K562 (cell line): ENCODE measurements at regions not wholly inside any gene's neighbourhood (a gene's known extent, or its start where the extent isn't known, plus 50 kb on each side); places are given as distances from the start of the nearest gene placed in this dataset.

Experiments used
- ATAC-seq: fragments of 200-7000 bp; cut with Tn5 transposase; 3 replicates; pipeline ENCODE4 v1.9.1; 2020; ENCODE audit warnings: moderate library complexity
- BruUV-seq: library from RNA; stranded (reverse); fragments of 400-500 nt; replicated peaks from 2 replicates; lab custom pipeline; 2021; lab: Mats Ljungman, UMichigan
- CTCF ChIA-PET: fragments of 300-600 bp; formaldehyde crosslinking; extraction: SDS; loops from one replicate; lab custom pipeline; 2021; ENCODE audit warnings: low intra/inter-chr PET ratio; lab: Yijun Ruan, JAX
- POLR2A ChIA-PET: fragments of 300-600, 350-650 bp; sonication (Branson Sonifier 250); formaldehyde crosslinking; extraction: SDS; loops from one replicate; lab custom pipeline; 2021; ENCODE audit warnings: antibody characterized with exemption, inconsistent platforms; lab: Yijun Ruan, JAX
- DNase-seq, 4 experiments: peaks; one replicate each; pipeline versions ENCODE4 v3.0.0 to v3.0.0-alpha.2; 2011 to 2018; ENCODE audit warnings: low spot score in 3 of 4, mixed read lengths in 3 of 4; ENCODE audit errors: extremely low read depth in 1 of 4
- FAIRE-seq: peaks from 2 replicates; lab custom pipeline; 2011; peaks lifted over from hg19 to GRCh38; lab: Jason Lieb, UNC
- H2AFZ ChIP-seq: 2 replicates; pipeline ENCODE4 v1.6.0; 2011; ENCODE audit warnings: low read depth, low read length, control low read depth, inconsistent platforms
- H3K27ac ChIP-seq: fragments of 200-600 bp; 3 replicates; pipeline ENCODE4 v1.8.0; 2011; ENCODE audit warnings: low read depth, mild to moderate bottlenecking, control low read depth, inconsistent platforms, low read length, moderate library complexity, mixed read lengths; ENCODE audit errors: extremely low read depth
- H3K27me3 ChIP-seq, 2 experiments: fragments of 300-600 bp in 1 of 2; 2 replicates in 1 of 2; 3 replicates in 1 of 2; pipeline versions ENCODE4 v1.6.0 to v1.8.0; 2011; ENCODE audit warnings: inconsistent platforms in 2 of 2, low read length in 2 of 2, mild to moderate bottlenecking in 1 of 2, mixed read lengths in 1 of 2, moderate library complexity in 1 of 2; ENCODE audit not compliant: control insufficient read depth in 2 of 2, insufficient read depth in 2 of 2
- H3K36me3 ChIP-seq: fragments of 300-600 bp; 3 replicates; pipeline ENCODE4 v1.8.0; 2011; ENCODE audit warnings: mild to moderate bottlenecking, low read length, inconsistent platforms; ENCODE audit not compliant: control insufficient read depth, insufficient read depth
- H3K4me1 ChIP-seq, 2 experiments: fragments of 200-600 bp in 1 of 2; replicated peaks in 1 of 2; 2 replicates in 1 of 2; 3 replicates in 1 of 2; pipeline versions ENCODE4 v1.5.1 to v1.8.0; 2011; ENCODE audit warnings: inconsistent platforms in 2 of 2, low read length in 2 of 2, mild to moderate bottlenecking in 1 of 2, mixed read lengths in 1 of 2, moderate library complexity in 1 of 2; ENCODE audit not compliant: control insufficient read depth in 2 of 2, insufficient read depth in 2 of 2
- H3K4me2 ChIP-seq: 2 replicates; pipeline ENCODE4 v1.6.1; 2011; ENCODE audit warnings: low read length, control low read depth, inconsistent platforms, mixed read lengths; ENCODE audit not compliant: insufficient read depth
- H3K4me3 ChIP-seq: fragments of 200-600 bp; sonication (generic), shearing (Covaris generic); 2 replicates; pipeline ENCODE4 v1.5.1; 2016; ENCODE audit warnings: control low read depth, inconsistent platforms
- H3K79me2 ChIP-seq: fragments of 200-600 bp; 3 replicates; pipeline ENCODE4 v1.8.0; 2011; ENCODE audit warnings: low read length, inconsistent platforms; ENCODE audit not compliant: control insufficient read depth, insufficient read depth
- H3K9ac ChIP-seq, 2 experiments: 2 replicates each; pipeline versions ENCODE4 v1.6.0 to v1.6.1; 2011; ENCODE audit warnings: low read depth in 2 of 2, low read length in 2 of 2, control low read depth in 1 of 2, inconsistent platforms in 1 of 2, mild to moderate bottlenecking in 1 of 2, mixed read lengths in 1 of 2; ENCODE audit not compliant: insufficient read depth in 1 of 2
- H3K9me1 ChIP-seq: one replicate; pipeline ENCODE4 v1.6.0; 2011; ENCODE audit warnings: inconsistent platforms, mild to moderate bottlenecking, low read length, moderate library complexity; ENCODE audit not compliant: control insufficient read depth, insufficient read depth
- H3K9me3 ChIP-seq: replicated peaks from 2 replicates; pipeline ENCODE4 v1.5.1; 2011; ENCODE audit warnings: low read depth, low read length, inconsistent platforms; ENCODE audit not compliant: control insufficient read depth, insufficient read depth
- H4K20me1 ChIP-seq: replicated peaks from 2 replicates; pipeline ENCODE4 v1.6.1; 2011; ENCODE audit warnings: low read length, inconsistent platforms, mixed read lengths; ENCODE audit not compliant: control insufficient read depth, insufficient read depth
- IFI16 ChIP-seq: fragments of 250-450 bp; sonication (Bioruptor Pico); IDR thresholded peaks from 2 replicates; pipeline ENCODE4 v2.1.2; 2022; ENCODE audit warnings: mild to moderate bottlenecking, inconsistent platforms
- MEF2D ChIP-seq: conservative IDR thresholded peaks from 2 replicates; pipeline ENCODE4 v1.6.1; 2016; ENCODE audit warnings: low read depth, missing genetic modification characterization, missing compliant biosample characterization
- MYBL2 ChIP-seq, 2 experiments: fragments of 450-650 bp in 1 of 2; sonication (generic) in 1 of 2; formaldehyde crosslinking in 1 of 2; IDR thresholded peaks; 2 replicates each; pipeline versions ENCODE4 v1.6.1 to v1.8.1; 2017 to 2022; ENCODE audit warnings: borderline replicate concordance in 1 of 2, inconsistent platforms in 1 of 2, low read depth in 1 of 2, mild to moderate bottlenecking in 1 of 2, missing genetic modification reagents in 1 of 2, moderate library complexity in 1 of 2
- TCF7 ChIP-seq: sonication (generic); IDR thresholded peaks from 2 replicates; pipeline ENCODE4 v1.6.1; 2016; ENCODE audit warnings: antibody characterized with exemption, borderline replicate concordance
- TCF7L2 ChIP-seq: fragments of 150-350 bp; IDR thresholded peaks from 2 replicates; pipeline ENCODE4 v1.6.1; 2016; ENCODE audit warnings: low read depth, mild to moderate bottlenecking, low read length, moderate library complexity
- TEAD4 ChIP-seq, 2 experiments: sonication (generic) in 1 of 2; formaldehyde crosslinking in 1 of 2; IDR thresholded peaks; 2 replicates each; pipeline versions ENCODE4 v1.6.1 to v1.8.0; 2012 to 2022; ENCODE audit warnings: borderline replicate concordance in 1 of 2, inconsistent platforms in 1 of 2, low read length in 1 of 2, mild to moderate bottlenecking in 1 of 2, missing genetic modification reagents in 1 of 2
- WGBS: fragments of 100-300 bp; shearing (Covaris generic); methylation state at CpG from one replicate; pipeline ENCODE4 v1.1.6; 2016; ENCODE audit warnings: low coverage, mixed read lengths; ENCODE audit not compliant: insufficient coverage; ENCODE audit errors: missing lambda C conversion rate; 5-methylcytosine and 5-hydroxymethylcytosine counted together
- in situ Hi-C: fragments of 300-500 bp; cut with MboI; formaldehyde crosslinking; loops from 4 replicates; pipeline ENCODE4 v1.15.0; 2018; ENCODE audit warnings: inconsistent platforms, mixed read lengths
- intact Hi-C: fragments of 100-400 bp; cut with micrococcal nuclease; formaldehyde crosslinking; loops from 2 replicates; pipeline ENCODE4 v1.14.2; 2022
- TF ChIP-seq, protein P1 (sequence below): fragments of 250-450 bp; sonication (Bioruptor Pico); IDR thresholded peaks from 2 replicates; pipeline ENCODE4 v1.5.0; 2022; ENCODE audit warnings: mild to moderate bottlenecking
- TF ChIP-seq, protein P2 (sequence below): conservative IDR thresholded peaks from 2 replicates; pipeline ENCODE4 v1.6.1; 2011; ENCODE audit warnings: low read depth, mild to moderate bottlenecking, low read length; ENCODE audit not compliant: control insufficient read depth
- TF ChIP-seq, protein P3 (sequence below): sonication (generic); formaldehyde crosslinking; IDR thresholded peaks from 2 replicates; pipeline ENCODE4 v1.8.0; 2023; ENCODE audit warnings: missing genetic modification reagents, mild to moderate bottlenecking, borderline replicate concordance
- TF ChIP-seq, protein P4 (sequence below): fragments of 200-400 bp; formaldehyde crosslinking; IDR thresholded peaks from 2 replicates; pipeline ENCODE4 v1.6.1; 2017; ENCODE audit warnings: mild to moderate bottlenecking, low read depth, low read length, moderate library complexity

GRCh38 chr15:62757535-62757934 lies 285.0 kb upstream of the TPM1 start:
- CTCF ChIA-PET: no interaction called here
- no peaks in the 10 kb centered on the region for H3K79me2 ChIP-seq
- TF ChIP-seq MEF2D (tag) (no peak), TEAD4 (IDR thresholded peaks at IDR 0.05; ENCODE audit: low read length) (no peak), TEAD4 (CRISPR knock-in tag; IDR thresholded peaks at IDR 0.05; ENCODE audit: borderline replicate concordance) (no peak), TCF7L2 (no peak), MYBL2 (IDR thresholded peaks at IDR 0.05; ENCODE audit: low read depth) (no peak), MYBL2 (CRISPR knock-in tag; IDR thresholded peaks at IDR 0.05; ENCODE audit: borderline replicate concordance) (no peak), IFI16 (CRISPR knock-in tag) (no peak), TCF7 (no peak)
- TF ChIP-seq, protein P1, sequence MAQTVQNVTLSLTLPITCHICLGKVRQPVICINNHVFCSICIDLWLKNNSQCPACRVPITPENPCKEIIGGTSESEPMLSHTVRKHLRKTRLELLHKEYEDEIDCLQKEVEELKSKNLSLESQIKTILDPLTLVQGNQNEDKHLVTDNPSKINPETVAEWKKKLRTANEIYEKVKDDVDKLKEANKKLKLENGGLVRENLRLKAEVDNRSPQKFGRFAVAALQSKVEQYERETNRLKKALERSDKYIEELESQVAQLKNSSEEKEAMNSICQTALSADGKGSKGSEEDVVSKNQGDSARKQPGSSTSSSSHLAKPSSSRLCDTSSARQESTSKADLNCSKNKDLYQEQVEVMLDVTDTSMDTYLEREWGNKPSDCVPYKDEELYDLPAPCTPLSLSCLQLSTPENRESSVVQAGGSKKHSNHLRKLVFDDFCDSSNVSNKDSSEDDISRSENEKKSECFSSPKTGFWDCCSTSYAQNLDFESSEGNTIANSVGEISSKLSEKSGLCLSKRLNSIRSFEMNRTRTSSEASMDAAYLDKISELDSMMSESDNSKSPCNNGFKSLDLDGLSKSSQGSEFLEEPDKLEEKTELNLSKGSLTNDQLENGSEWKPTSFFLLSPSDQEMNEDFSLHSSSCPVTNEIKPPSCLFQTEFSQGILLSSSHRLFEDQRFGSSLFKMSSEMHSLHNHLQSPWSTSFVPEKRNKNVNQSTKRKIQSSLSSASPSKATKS (CRISPR knock-in tag): no peak
- TF ChIP-seq, protein P2, sequence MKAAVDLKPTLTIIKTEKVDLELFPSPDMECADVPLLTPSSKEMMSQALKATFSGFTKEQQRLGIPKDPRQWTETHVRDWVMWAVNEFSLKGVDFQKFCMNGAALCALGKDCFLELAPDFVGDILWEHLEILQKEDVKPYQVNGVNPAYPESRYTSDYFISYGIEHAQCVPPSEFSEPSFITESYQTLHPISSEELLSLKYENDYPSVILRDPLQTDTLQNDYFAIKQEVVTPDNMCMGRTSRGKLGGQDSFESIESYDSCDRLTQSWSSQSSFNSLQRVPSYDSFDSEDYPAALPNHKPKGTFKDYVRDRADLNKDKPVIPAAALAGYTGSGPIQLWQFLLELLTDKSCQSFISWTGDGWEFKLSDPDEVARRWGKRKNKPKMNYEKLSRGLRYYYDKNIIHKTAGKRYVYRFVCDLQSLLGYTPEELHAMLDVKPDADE: no peak
- TF ChIP-seq, protein P3, sequence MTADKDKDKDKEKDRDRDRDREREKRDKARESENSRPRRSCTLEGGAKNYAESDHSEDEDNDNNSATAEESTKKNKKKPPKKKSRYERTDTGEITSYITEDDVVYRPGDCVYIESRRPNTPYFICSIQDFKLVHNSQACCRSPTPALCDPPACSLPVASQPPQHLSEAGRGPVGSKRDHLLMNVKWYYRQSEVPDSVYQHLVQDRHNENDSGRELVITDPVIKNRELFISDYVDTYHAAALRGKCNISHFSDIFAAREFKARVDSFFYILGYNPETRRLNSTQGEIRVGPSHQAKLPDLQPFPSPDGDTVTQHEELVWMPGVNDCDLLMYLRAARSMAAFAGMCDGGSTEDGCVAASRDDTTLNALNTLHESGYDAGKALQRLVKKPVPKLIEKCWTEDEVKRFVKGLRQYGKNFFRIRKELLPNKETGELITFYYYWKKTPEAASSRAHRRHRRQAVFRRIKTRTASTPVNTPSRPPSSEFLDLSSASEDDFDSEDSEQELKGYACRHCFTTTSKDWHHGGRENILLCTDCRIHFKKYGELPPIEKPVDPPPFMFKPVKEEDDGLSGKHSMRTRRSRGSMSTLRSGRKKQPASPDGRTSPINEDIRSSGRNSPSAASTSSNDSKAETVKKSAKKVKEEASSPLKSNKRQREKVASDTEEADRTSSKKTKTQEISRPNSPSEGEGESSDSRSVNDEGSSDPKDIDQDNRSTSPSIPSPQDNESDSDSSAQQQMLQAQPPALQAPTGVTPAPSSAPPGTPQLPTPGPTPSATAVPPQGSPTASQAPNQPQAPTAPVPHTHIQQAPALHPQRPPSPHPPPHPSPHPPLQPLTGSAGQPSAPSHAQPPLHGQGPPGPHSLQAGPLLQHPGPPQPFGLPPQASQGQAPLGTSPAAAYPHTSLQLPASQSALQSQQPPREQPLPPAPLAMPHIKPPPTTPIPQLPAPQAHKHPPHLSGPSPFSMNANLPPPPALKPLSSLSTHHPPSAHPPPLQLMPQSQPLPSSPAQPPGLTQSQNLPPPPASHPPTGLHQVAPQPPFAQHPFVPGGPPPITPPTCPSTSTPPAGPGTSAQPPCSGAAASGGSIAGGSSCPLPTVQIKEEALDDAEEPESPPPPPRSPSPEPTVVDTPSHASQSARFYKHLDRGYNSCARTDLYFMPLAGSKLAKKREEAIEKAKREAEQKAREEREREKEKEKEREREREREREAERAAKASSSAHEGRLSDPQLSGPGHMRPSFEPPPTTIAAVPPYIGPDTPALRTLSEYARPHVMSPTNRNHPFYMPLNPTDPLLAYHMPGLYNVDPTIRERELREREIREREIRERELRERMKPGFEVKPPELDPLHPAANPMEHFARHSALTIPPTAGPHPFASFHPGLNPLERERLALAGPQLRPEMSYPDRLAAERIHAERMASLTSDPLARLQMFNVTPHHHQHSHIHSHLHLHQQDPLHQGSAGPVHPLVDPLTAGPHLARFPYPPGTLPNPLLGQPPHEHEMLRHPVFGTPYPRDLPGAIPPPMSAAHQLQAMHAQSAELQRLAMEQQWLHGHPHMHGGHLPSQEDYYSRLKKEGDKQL (CRISPR knock-in tag): no peak
- TF ChIP-seq, protein P4, sequence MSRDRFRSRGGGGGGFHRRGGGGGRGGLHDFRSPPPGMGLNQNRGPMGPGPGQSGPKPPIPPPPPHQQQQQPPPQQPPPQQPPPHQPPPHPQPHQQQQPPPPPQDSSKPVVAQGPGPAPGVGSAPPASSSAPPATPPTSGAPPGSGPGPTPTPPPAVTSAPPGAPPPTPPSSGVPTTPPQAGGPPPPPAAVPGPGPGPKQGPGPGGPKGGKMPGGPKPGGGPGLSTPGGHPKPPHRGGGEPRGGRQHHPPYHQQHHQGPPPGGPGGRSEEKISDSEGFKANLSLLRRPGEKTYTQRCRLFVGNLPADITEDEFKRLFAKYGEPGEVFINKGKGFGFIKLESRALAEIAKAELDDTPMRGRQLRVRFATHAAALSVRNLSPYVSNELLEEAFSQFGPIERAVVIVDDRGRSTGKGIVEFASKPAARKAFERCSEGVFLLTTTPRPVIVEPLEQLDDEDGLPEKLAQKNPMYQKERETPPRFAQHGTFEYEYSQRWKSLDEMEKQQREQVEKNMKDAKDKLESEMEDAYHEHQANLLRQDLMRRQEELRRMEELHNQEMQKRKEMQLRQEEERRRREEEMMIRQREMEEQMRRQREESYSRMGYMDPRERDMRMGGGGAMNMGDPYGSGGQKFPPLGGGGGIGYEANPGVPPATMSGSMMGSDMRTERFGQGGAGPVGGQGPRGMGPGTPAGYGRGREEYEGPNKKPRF: no peak

More at GRCh38 chr15:62757535-62757934, 285.0 kb upstream of the TPM1 start:
- Histone ChIP-seq H3K4me1 (no peaks in the 10 kb centered on the region), H3K4me3 (no peak overlapping the region), H3K4me2 (no peak overlapping the region), H4K20me1 (no peaks in the 10 kb centered on the region), H3K27me3 (peaks cover 31 to 45% of the 10 kb centered on the region in 2 experiments), H2AFZ (no peak overlapping the region), H3K9me1 (no peaks in the 10 kb centered on the region), H3K9me3 (no peaks in the 10 kb centered on the region), H3K9ac (no peak overlapping the region), H3K36me3 (no peaks in the 10 kb centered on the region), H3K27ac (no peak overlapping the region)
- POLR2A ChIA-PET: interaction anchor here (1.2 kb wide), 1 partner anchor 8 kb away, joined by 3 read pairs; no protein-coding TSS in a partner anchor
- WGBS: 0% methylated on average over 10 of the region's 10 CpGs
- in situ Hi-C loops (no loop called here), intact Hi-C loops (no loop called here)
- ATAC-seq (no peak), DNase-seq (no peak), FAIRE-seq (no peak)
- no TSS peak for BruUV-seq
